ENCODE measurements at regions not wholly inside any gene's neighbourhood (a gene's known extent, or its start where the extent isn't known, plus 50 kb on each side); places are given as distances from the start of the nearest gene placed in this dataset.

- TF ChIP-seq CTCF (conservative IDR thresholded peaks at IDR 0.05; ENCODE audit: low read length) (no peak), EZH2phosphoT487 (IDR thresholded peaks at IDR 0.05; ENCODE audit: borderline replicate concordance, low read depth, low read length) (no peak)
Measured at GRCh38 chr12:5333096-5333495, 98.8 kb upstream of the NTF3 start.

All from OCI-LY7 (cell line).